A673 (cell line): ENCODE measurements at regions not wholly inside any gene's neighbourhood (a gene's known extent, or its start where the extent isn't known, plus 50 kb on each side); places are given as distances from the start of the nearest gene placed in this dataset.

Experiments used
- BruUV-seq: library from RNA; stranded (reverse); fragments of 400-500 nt; replicated peaks from 2 replicates; lab custom pipeline; 2021; lab: Mats Ljungman, UMichigan
- CTCF ChIA-PET: fragments of 300-600 bp; sonication (Branson Sonifier 250); formaldehyde crosslinking; loops from one replicate; lab custom pipeline; 2022; ENCODE audit warnings: antibody characterized with exemption; lab: Charles Lee
- POLR2A ChIA-PET: fragments of 300-600 bp; sonication (Branson Sonifier 250); formaldehyde crosslinking; loops from one replicate; lab custom pipeline; 2022; ENCODE audit warnings: antibody characterized with exemption; ENCODE audit not compliant: low non-redundant PET; lab: Charles Lee
- DNase-seq: peaks from one replicate; pipeline ENCODE4 v3.0.0-alpha.2; 2015; ENCODE audit warnings: low spot score
- H3K27ac ChIP-seq: fragments of 200-600 bp; sonication (generic); 2 replicates; pipeline ENCODE4 v1.5.1; 2016; ENCODE audit warnings: mixed run types, low read depth, mild to moderate bottlenecking, mixed read lengths, antibody characterized with exemption, low read length; ENCODE audit not compliant: poor library complexity, severe bottlenecking
- H3K27me3 ChIP-seq: fragments of 200-600 bp; sonication (generic); replicated peaks from 2 replicates; pipeline ENCODE4 v1.6.1; 2017; ENCODE audit warnings: mixed run types, low read depth, mild to moderate bottlenecking, mixed read lengths, antibody characterized with exemption, low read length; ENCODE audit not compliant: insufficient read depth, poor library complexity
- H3K36me3 ChIP-seq: fragments of 200-600 bp; sonication (generic); 2 replicates; pipeline ENCODE4 v1.6.1; 2016; ENCODE audit warnings: mixed run types, mild to moderate bottlenecking, mixed read lengths, antibody characterized with exemption, low read length; ENCODE audit not compliant: insufficient read depth, poor library complexity, severe bottlenecking
- H3K4me1 ChIP-seq: fragments of 200-600 bp; sonication (generic); 2 replicates; pipeline ENCODE4 v1.6.1; 2017; ENCODE audit warnings: mixed run types, mild to moderate bottlenecking, mixed read lengths, antibody characterized with exemption, low read length; ENCODE audit not compliant: insufficient read depth, poor library complexity, severe bottlenecking
- H3K4me3 ChIP-seq: fragments of 200-600 bp; sonication (generic); 2 replicates; pipeline ENCODE4 v1.5.1; 2016; ENCODE audit warnings: low read depth, mixed run types, mild to moderate bottlenecking, mixed read lengths, low read length; ENCODE audit not compliant: poor library complexity, severe bottlenecking
- H3K9me3 ChIP-seq: fragments of 200-600 bp; sonication (generic); 2 replicates; pipeline ENCODE4 v1.6.1; 2016; ENCODE audit warnings: mixed run types, low read depth, mild to moderate bottlenecking, mixed read lengths, antibody characterized with exemption, low read length; ENCODE audit not compliant: poor library complexity, severe bottlenecking
- CTCF ChIP-seq: fragments of 300-800, 200-600 bp; sonication (generic); conservative IDR thresholded peaks from 2 replicates; pipeline ENCODE4 v1.5.1; 2017; ENCODE audit warnings: low read depth, mild to moderate bottlenecking, antibody characterized with exemption, low read length, moderate library complexity, mixed read lengths
- EZH2 ChIP-seq: fragments of 200-600 bp; sonication (generic); IDR thresholded peaks from 2 replicates; pipeline ENCODE4 v1.6.1; 2017; ENCODE audit warnings: borderline replicate concordance, low read depth, mild to moderate bottlenecking, mixed read lengths, antibody characterized with exemption, low read length; ENCODE audit not compliant: poor library complexity, severe bottlenecking
- intact Hi-C: fragments of 100-400 bp; cut with micrococcal nuclease; formaldehyde crosslinking; loops from one replicate; pipeline ENCODE4 v1.10.0; 2022; ENCODE audit not compliant: unreplicated experiment

- ChIA-PET POLR2A (no interaction called here), CTCF (no interaction called here)
- DNase-seq, result no peak
- Histone ChIP-seq H3K36me3 (no peaks in the 10 kb centered on the region), H3K27ac (no peak overlapping the region), H3K4me3 (no peak overlapping the region), H3K4me1 (no peaks in the 10 kb centered on the region), H3K9me3 (no peaks in the 10 kb centered on the region), H3K27me3 (peaks cover 7% of the 10 kb centered on the region)
- intact Hi-C loops, result no loop called here
- BruUV-seq, result no TSS peak
- TF ChIP-seq EZH2 (no peak), CTCF (no peak)
These were observed 581.1 kb upstream of the PLXNA2 start for GRCh38 chr1:208825300-208825699.

- ChIA-PET CTCF (no interaction called here), POLR2A (no interaction called here)
These were observed 585.4 kb upstream of the PLXNA2 start for GRCh38 chr1:208829595-208829994.

GRCh38 chr1:208834381-208835096 lies 590.4 kb upstream of the PLXNA2 start:
- H3K4me3 ChIP-seq, result no peak overlapping the region
- H3K9me3 ChIP-seq, result no peaks in the 10 kb centered on the region
- no peaks in the 10 kb centered on the region for H3K36me3 ChIP-seq
- H3K4me1 ChIP-seq, result no peaks in the 10 kb centered on the region
- ChIA-PET CTCF (no interaction called here), POLR2A (no interaction called here)
- TF ChIP-seq CTCF (no peak), EZH2 (no peak)
- peaks cover 26% of the 10 kb centered on the region for H3K27me3 ChIP-seq
- intact Hi-C loops, result no loop called here
- BruUV-seq, result no TSS peak
- no peak overlapping the region for H3K27ac ChIP-seq
- DNase-seq, result no peak

More at GRCh38 chr1:208829595-208829994, 585.4 kb upstream of the PLXNA2 start:
- Histone ChIP-seq H3K36me3 (no peaks in the 10 kb centered on the region), H3K27me3 (peaks cover 30% of the 10 kb centered on the region), H3K9me3 (no peaks in the 10 kb centered on the region), H3K4me1 (no peaks in the 10 kb centered on the region), H3K4me3 (no peak overlapping the region), H3K27ac (no peak overlapping the region)
- no TSS peak for BruUV-seq
- intact Hi-C loops, result no loop called here
- TF ChIP-seq CTCF, result no peak
- TF ChIP-seq EZH2, result no peak
- no peak for DNase-seq
